Putamen (tissue), 1 donor: ENCODE measurements at regions not wholly inside any gene's neighbourhood (a gene's known extent, or its start where the extent isn't known, plus 50 kb on each side); places are given as distances from the start of the nearest gene placed in this dataset.
"Not testable (repeated sequence)": the region's sequence is repeated elsewhere in the genome, so short reads cannot be mapped to it uniquely, and the experiment has no call there.

ENCODE experiments used
- DNase-seq: peaks from one replicate; pipeline ENCODE4 v3.0.0-alpha.2; 2016; ENCODE audit warnings: low spot score

DNA sequence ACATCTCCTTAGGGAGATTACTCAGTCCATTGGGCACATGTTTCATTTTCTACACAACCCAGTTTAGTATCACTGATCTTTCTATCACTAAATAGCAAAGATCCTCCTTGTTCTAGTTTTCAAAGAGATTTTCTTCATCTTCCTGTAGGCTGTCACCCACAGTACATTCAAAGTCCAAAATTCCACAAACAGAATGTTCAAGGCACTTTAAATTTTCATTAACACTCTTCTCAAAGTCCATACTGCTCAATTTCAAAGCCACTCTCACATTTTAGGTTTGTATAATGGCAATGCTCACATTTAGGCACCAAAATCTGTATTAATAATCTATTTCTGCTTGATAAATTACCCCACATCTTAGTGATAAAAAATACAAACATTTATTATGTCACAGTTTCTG is 152.8 kb downstream of the FSIP2 start:
- DNase-seq, result no peak

DNA sequence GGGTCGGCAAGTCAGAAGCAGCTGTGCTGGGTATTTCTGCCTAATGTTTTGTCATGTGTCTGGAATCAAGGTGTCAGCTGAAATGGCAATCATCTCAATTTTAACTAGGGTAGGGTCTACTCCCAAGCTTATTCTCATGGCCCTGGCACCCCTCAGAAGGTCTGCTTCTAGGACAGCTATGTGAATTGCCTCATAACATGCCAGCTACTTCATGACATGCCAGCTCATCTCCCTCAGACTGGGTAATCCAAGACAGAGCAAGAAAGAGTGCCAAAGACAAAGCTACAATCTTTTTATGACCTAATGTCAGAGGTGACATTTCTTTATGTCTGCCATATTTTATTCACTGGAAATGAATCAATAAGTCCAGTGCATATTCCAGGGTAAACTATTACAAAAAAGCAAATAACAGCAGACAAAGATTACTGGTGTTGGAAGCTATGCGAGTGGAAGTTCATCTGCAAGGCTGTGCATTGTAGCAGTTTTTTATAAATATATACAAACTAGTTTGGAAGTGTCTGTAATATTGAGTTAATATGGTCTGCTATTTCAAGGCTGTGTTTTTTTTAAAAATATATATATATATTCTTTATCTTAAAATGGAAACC is 153.3 kb downstream of the FSIP2 start:
- DNase-seq, result no peak

DNA sequence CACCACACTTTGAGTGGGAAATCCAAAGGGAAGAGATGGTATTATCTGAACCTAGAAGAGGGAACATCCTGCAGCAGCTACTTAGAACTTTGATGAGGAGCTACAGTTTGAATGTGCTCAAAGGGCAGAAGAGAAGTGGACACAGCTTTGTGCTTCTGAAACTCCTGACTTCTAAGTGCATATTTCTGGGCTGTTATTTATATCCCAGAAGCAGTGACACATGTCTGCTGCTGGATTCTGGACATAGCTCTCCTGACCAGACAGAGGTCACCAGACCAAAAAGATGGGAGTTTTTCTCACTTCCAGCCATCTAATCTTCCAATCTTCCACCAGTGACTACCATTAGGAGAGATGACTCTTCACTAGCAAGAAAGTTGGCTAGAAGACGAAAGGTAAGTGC is 153.9 kb downstream of the FSIP2 start:
- no peak for DNase-seq

DNA sequence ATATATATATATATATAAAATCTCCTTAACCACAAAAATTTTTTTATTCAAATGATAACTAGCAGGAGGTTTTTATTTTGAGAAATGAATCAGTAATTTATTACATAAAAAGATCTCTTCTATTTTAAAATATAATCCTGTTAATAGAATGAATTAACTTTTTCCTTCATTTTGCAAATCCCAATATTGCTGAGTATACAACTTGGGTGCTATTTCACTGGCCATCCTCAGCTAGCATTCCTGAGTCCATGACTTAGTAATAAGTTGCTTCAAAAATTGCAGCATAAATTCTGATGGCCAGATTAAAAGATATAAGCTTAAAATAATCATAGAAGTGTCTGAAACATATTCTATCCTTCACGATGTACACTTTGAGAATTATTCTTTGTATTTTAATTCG is 155.6 kb downstream of the FSIP2 start:
- no peak for DNase-seq

DNA sequence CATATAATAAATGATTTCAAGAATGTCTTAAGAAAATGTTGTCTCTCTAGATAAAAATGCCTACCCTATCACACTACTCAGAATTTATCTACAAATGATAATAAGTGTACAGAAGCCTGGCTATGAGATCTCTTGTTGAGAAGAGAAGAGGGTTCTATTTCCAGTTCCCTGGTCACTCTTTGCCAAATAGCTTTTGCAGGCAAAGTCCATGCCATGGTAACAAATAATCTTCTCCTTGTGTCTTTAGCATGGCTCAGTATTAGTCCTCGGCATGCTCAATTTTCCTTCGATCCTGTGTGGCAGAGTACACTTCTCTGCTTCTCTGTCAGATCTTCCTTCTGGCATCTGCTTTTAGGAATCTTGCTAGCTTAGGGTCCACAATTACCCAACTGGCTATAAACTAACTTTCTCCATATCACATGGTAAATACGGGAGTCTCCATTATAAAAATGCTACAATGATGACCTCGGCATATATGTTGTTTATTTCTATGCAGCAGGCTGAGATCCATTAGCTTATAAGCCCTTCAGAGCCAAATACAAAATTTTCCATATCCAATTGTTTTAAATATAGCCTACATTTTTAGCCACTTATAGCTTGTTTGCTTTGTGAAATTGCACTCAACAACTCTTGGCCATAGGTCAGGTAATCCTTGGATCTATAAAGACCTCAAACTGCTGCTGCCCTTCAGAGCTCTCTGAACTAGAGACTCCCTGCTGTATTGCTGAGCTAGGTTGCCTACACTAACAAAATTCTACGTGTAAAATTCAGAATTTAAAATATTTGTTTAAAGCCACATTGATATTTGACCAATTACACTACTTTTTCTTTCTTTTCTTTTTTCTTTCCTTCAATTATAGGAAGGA is 157.5 kb downstream of the FSIP2 start:
- no peak for DNase-seq

DNA sequence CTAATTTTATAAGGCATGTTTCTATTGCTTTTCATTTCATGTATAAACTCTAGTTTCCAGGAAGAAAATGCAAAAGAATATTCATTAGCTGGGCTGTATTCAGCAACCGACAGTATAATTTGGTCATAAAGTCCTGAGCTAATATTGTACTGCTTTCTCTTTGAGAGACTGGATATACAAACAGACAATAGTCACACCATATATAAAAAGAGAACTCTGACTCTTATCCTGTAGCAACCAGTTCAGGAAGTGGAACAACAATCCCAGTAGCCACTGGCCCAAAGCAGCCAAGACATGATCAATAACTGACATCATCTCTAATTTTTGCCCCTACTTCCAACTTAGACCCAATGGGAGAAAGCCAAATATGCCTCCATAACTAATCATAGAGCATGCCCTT is 160.8 kb downstream of the FSIP2 start:
- no peak for DNase-seq

DNA sequence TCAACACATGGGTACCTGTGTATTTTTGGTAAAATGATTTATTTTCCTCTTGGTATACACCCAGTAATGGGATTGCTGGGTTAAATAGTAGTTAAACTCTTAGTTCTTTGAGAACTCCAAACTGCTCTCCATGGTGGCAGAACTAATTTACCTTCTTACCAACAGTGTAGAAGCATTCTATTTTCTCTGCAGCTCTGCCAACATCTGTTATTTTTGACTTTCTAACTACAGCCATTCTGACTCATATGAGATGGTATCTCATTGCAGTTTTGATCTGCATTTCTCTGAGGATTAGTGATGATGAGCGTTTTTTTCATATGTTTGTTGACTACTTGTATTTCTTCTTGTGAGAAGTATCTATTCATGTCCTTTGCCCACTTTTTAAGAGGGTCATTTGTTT is 180.6 kb downstream of the FSIP2 start:
- no peak for DNase-seq

DNA sequence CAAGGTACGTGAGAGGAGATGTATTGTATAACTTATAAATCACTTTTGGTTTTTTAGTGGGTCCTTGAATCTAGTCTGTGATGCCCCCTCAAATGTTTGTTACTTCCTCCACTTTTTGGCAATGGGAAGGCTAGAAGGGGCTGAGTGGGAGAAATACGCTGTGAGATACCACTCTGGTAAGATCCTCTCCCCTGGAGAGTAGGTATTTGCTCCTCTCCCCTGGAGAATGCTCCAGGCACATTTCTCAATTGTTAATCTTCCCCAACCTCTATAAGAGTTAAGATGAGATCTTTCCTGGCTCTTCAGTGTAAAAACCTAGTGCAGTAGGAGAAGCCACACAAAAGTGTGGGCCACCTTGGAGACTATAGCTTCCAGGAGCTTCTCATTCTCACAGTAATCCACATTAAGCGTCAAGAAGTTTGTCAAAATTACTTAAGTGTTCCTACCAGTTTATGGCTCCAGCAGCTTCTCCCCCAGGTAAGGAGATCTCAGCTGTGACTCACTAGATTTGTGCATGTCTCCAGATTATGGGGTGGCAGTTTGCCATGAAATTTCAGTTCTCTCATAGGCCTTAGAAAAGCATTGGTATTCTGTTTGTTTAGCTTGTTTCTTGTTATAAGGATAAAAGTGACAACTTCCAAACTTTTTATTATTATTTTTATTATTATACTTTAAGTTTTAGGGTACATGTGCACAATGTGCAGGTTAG is 182.6 kb downstream of the FSIP2 start:
- DNase-seq, result no peak

DNA sequence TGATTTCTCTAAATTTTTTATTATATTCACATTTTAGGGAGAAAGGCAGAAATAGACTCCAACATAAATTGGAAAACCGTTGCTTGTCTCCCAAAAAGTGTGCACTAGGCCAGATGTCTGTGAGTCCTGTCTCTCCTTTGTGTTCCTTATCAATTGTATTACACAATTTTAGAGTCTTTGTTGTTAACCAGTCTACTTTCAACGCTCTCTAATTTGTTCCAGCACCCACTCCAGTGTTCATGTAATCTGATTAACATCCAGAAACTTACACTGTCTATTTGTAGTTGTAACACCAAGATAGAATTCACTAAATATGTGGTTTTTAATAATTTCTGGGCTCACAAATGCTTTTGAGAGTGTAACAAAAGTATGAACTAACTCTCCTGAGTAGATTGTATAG is 195.6 kb downstream of the FSIP2 start:
- no peak for DNase-seq

DNA sequence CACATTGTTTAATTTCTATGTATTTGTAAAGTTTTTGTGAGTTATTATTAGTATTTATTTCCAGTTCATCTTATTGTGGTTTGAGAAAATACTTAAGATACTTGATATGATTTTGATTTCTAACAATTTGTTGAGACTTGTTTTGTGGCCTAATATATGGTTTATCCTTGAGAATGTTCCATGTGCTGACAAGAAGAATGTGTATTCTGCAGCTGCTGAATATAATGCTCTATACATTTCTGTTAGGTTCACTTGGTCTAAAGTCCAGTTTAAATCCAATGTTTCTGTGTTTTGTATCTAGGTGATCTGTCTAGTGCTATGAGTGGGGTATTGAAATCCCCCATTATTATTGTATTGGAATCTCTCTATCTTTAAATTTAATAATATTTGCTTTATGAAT is 201.3 kb downstream of the FSIP2 start:
- no peak for DNase-seq

DNA sequence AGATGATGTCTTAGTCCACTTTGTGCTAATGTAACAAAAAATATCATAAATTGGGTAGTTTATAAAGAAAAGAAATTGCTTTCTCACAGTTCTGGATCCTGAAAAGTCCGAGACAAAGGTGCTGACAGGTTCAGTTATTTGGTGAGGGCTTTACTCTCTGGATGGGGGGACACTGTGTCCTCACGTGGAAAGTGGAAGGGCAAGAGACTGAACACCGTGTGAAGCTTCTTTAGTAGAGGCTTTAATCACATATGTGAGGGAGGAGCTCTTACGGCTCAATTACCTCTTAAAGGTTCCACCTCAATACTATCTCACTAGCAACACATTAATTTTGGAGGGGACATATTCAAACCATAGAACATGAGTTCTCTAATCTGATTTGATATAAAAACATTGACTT is 204.3 kb downstream of the FSIP2 start:
- DNase-seq, result no peak

DNA sequence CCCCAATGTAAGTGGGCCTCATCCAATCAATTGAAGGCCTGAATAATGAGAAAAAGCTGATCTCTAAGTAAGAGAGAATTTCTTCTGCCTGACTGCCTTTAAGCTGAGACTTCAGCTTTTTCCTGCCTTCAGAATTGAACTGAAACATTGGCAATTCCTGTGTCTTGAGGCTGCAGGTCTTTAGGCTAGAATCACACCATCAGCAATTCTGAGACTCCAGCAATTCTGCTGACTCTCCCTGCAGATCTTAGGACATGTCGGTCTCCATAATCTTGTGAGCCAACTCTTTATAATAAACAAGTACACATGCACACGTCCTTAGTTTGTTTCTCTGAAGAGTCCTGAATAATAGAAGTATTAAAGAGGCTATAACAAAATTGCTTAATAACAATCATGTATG is 209.1 kb downstream of the FSIP2 start:
- DNase-seq, result no peak

DNA sequence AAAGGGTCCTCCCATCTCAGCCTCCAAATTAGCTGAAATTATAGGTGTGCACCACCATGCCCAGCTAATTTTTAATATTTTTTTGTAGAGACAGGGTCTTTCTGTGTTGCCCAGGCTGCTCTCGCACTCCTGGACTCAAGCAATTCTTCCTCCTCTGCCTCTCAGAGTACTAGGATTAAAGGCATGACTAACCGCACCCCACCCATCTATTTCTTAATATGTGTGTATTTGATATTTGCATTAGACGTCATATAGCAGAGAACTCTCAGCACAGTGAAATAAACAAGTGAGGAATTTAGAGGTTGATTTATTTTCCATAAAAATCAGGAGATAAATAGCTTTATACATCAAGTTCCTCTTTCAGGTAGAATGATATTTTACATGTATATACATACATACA is 213.5 kb downstream of the FSIP2 start:
- no peak for DNase-seq

DNA sequence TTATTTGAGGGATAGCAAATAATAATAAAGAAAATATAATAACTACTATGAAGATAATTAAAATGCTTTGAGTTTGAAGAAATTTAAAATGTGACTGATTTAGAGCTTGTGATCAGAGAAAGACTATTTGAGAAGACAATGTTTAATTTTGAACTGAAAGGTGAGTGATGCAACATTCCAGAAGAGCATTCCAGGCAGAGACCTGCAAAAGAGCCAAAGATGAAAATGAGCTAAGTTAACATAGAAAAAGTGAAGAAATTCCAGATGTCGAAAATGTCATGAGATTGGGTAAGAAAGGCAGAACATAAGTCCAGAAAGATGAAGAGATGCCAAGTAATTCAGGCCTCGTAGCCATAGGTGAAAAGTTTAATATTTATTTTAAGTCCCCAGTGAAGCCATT is 215.8 kb downstream of the FSIP2 start:
- DNase-seq, result no peak

DNA sequence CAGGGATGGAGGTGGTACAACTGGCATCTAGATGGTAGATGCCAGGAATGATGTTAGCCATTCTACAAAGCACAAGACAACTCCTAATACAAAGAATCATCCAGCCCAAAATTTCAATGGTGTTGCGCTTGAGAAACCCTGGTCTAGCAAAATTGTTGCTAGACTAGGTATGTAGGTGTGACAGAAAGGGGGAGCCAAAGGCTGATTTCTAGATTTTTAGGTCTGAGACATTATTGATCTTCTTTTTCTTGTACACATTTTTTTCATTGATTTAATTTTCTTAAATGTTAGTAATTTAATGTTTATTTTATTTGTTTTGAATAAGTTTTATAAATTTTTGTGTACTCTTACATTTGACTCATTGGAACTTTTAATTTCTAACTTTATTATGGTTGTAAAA is 216.4 kb downstream of the FSIP2 start:
- no peak for DNase-seq

DNA sequence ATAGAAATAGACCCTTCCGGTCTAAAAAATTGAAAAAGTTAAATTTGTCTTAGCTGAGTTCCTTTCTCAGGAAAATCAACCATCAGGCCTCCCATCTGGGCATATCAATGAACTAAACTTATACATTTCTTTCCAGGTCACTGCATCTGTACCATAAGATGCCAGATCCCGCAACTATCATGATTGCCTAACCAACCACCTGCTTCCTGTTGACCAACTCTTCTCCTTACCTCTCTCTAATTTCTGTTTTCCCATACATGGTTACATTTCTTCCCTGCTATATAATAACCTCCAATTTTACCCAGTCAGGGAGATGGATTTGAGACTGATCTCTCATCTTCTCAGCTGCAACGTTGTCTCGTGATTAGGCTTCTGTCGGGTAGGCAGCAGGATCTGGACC is 228.7 kb downstream of the FSIP2 start:
- no peak for DNase-seq

DNA sequence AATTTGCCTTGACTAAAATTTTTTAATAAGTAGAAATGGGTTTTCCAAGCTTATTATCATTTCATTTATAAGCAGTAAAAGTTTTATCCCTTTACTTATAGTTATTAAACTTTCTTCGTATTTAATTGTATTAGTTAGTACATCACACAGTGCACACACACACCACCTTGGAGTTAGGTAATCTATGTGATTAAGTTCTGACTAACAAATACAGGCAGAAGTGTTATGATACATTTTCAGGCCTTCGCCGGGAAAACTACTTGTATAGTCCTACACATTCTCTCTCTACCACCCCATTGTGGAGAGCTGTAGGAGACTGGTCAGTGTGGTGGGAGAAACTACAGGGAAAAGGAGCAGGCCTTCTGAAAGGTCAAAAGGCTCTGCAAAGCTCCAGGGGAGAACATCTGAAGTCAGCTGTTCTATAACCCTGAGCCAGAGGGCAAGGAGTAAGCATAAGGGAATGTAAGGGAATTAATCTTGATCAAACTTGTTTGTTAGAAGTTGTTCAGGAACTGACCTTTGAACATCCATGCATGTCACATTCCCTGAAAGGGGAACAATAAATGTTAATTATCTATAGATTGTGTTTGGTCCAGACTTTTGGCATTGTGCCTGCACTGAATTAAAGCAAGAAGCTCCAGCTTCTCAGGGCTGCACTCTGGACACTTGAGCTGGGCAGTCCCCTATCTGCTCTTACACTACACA is 231.7 kb downstream of the FSIP2 start:
- DNase-seq, result no peak

DNA sequence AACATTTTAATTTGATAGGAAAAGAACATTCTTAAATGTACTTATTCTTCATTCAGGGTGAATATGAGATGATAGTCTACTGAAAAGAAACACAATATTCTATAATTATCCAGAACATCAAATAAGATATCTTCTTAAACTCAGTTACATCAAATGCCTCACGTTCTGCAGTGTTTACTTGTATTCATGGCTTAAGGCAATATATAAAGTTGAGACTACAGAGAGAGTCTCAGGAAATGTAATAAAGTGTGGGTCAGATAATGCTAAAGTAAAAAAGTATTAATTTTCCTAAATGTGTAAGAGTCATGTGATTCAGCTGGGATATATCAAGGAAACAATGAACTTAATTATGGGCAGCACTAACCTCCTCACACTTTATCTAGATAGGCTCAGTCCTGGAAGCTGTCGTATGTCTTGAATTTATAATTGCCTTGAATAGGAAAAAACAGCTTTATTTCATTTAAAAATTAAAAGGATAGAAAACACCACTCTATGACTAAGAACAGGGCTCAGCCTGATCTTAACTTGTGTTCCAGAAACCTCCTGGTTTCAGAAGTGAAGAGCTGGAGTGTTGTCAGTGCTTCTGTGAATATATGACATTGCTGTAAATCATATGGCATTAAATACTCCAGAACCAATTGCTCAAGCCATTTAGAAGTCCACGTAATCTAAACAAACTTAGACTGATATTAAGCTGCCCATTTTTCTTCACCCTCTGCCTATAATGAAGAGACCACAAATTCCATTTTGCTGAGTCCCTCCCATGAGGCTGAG is 240.2 kb downstream of the FSIP2 start:
- no peak for DNase-seq

DNA sequence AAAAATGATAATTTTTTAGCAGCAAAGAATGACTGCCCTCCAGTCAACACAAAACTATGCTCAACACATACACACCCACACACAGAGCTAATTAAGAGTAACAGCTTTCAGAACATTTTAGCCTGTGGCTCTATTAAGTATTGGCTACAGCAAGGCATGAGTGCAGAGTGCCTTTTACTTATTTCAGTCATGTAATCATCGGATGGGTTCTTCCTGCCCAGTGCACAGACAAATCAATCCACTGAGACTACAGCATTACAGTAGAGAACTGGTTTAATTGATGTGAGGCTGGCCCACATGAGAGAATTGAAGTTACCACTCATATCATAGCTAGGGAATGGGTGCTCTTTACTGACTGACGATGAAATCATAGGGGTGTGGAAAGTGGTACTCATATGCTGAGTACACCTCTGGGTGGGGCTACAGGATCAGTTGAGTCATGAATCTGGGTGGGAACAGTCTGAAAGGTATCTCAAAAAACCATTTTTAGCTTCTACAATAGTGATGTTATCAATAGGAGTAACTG is 241.0 kb downstream of the FSIP2 start:
- DNase-seq, result no peak

DNA sequence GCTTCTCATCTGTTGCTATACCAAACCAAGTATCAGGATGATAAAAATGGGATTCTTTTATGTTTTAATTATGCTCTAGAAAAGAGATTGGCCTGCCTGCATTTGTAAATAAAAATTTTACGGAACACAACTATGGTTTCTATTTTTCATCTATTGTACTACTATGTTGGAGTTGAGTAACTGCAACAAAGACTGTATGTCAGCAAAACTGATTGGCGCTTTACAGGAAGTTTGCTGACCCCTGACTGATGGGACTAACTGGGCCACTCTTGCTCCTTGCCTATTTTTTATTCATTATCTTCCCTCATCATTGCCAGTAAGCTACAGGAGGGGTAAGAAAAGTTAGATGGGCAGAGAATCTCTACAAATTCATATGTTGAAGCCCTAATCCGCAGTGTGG is 242.3 kb downstream of the FSIP2 start:
- no peak for DNase-seq

DNA sequence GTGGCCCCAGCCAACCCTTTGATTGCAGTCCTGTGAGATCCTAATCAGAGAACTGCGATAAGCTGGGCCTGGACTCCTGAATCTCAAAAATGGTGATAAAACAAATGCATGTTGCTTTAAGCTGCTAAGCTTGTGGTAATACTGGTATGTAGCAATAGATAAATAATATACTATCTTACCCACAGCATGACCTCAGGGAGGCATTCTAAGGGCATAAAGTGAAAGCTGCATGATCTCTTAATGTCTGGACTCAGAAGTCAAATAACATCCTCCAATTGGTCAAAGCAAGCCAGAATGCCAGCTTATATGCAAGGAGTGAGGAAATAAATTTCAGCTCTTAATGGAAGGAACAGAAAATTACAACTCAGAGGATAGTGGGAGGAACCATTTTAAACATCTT is 246.1 kb downstream of the FSIP2 start:
- DNase-seq, result no peak

DNA sequence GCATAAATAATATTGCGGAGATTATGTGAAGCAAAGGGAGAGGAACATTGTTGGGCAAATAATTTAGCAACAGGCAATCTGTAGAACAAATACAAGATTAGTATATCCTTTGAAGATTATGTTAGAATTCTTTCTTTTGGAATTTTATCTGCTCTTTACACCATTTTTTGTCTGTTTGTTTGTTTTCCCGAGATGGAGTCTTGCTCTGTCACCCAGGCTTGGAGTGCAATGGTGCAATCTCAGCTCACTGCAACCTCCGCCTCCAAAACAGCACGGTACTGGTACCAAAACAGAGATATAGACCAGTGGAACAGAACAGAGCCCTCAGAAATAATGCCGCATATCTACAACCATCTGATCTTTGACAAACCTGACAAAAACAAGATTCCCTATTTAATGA is 250.3 kb downstream of the FSIP2 start:
- DNase-seq, result not testable (repeated sequence)
